Left colon (tissue), 2 donors: ENCODE measurements at regions not wholly inside any gene's neighbourhood (a gene's known extent, or its start where the extent isn't known, plus 50 kb on each side); places are given as distances from the start of the nearest gene placed in this dataset.

Experiments
- ATAC-seq: fragments of 200-7000 bp; cut with Tn5 transposase; one replicate; pipeline ENCODE4 v1.9.1; 2020; ENCODE audit warnings: mild to moderate bottlenecking, moderate library complexity
- DNase-seq, 2 donors: peaks; one replicate each; pipeline ENCODE4 v3.0.0-alpha.2; 2020
- intact Hi-C, 2 donors: fragments of 100-400 bp; cut with DNase I in 1 of 2; cut with micrococcal nuclease in 1 of 2; formaldehyde crosslinking; loops; one replicate each; pipeline versions ENCODE4 v1.11.2 to v1.14.0; 2022; cut with DNase I, micrococcal nuclease
- donor health status: DM: no; HTN: no; CAD: no.
- donor health status: DM: yes; HTN: yes; CAD: no.

GRCh38 chr15:46420990-46421389 lies 786.2 kb downstream of the SQOR start:
- ATAC-seq (no peak), DNase-seq (no peak)
- intact Hi-C loops: no loop called here

- DNase-seq (no peak), ATAC-seq (no peak)
- intact Hi-C loops: no loop called here
Observed at GRCh38 chr15:46441294-46442062, 806.6 kb downstream of the SQOR start.

- no peak for ATAC-seq
Observed at GRCh38 chr15:46442184-46442583, 807.4 kb downstream of the SQOR start.

GRCh38 chr15:46442901-46443590 lies 808.2 kb downstream of the SQOR start:
- ATAC-seq: no peak
- no peak for DNase-seq

More at GRCh38 chr15:46442184-46442583, 807.4 kb downstream of the SQOR start:
- intact Hi-C loops: no loop called here
- no peak for DNase-seq

GRCh38 chr15:46450112-46450809 lies 815.4 kb downstream of the SQOR start:
- ATAC-seq (no peak), DNase-seq (no peak)
- intact Hi-C loops: no loop called here

More at GRCh38 chr15:46442901-46443590, 808.2 kb downstream of the SQOR start:
- intact Hi-C loops: no loop called here

GRCh38 chr15:46450810-46451182 lies 816.0 kb downstream of the SQOR start:
- DNase-seq: no peak
- intact Hi-C loops: no loop called here
- ATAC-seq: no peak

GRCh38 chr15:46452297-46452820 lies 817.5 kb downstream of the SQOR start:
- intact Hi-C loops: no loop called here
- no peak for ATAC-seq
- no peak for DNase-seq

GRCh38 chr15:46456456-46456855 lies 821.6 kb downstream of the SQOR start:
- no peak for ATAC-seq
- intact Hi-C loops: no loop called here
- DNase-seq: no peak

GRCh38 chr15:46460431-46461094 lies 825.7 kb downstream of the SQOR start:
- ATAC-seq: no peak

GRCh38 chr15:46461416-46461815 lies 826.6 kb downstream of the SQOR start:
- ATAC-seq (no peak), DNase-seq (no peak)
- intact Hi-C loops: no loop called here

More at GRCh38 chr15:46460431-46461094, 825.7 kb downstream of the SQOR start:
- DNase-seq: no peak
- intact Hi-C loops: no loop called here

GRCh38 chr15:46467041-46467440 lies 832.2 kb downstream of the SQOR start:
- DNase-seq (no peak), ATAC-seq (no peak)
- intact Hi-C loops: no loop called here

- intact Hi-C loops: no loop called here
- DNase-seq: no peak
- ATAC-seq: no peak
Observed at GRCh38 chr15:46471096-46471495, 836.3 kb downstream of the SQOR start.

GRCh38 chr15:46489276-46489675 lies 854.4 kb downstream of the SQOR start:
- intact Hi-C loops: no loop called here
- ATAC-seq (no peak), DNase-seq (no peak)

- intact Hi-C loops: no loop called here
- ATAC-seq: no peak
- no peak for DNase-seq
Observed at GRCh38 chr15:46496491-46497115, 861.8 kb downstream of the SQOR start.

- DNase-seq (no peak), ATAC-seq (no peak)
- intact Hi-C loops: no loop called here
Observed at GRCh38 chr15:46502667-46503066, 867.8 kb downstream of the SQOR start.

GRCh38 chr15:46518381-46518780 lies 883.6 kb downstream of the SQOR start:
- intact Hi-C loops: no loop called here
- DNase-seq (no peak), ATAC-seq (no peak)

GRCh38 chr15:46523701-46524100 lies 888.9 kb downstream of the SQOR start:
- intact Hi-C loops: no loop called here
- no peak for ATAC-seq
- DNase-seq: no peak

GRCh38 chr15:46525984-46526725 lies 891.3 kb downstream of the SQOR start:
- intact Hi-C loops: no loop called here
- DNase-seq (peak; percentile 8 to 33), ATAC-seq (peak; percentile 96)
